ENCODE measurements at regions not wholly inside any gene's neighbourhood (a gene's known extent, or its start where the extent isn't known, plus 50 kb on each side); places are given as distances from the start of the nearest gene placed in this dataset.
"Not testable (repeated sequence)": the region's sequence is repeated elsewhere in the genome, so short reads cannot be mapped to it uniquely, and the experiment has no call there.

DNA sequence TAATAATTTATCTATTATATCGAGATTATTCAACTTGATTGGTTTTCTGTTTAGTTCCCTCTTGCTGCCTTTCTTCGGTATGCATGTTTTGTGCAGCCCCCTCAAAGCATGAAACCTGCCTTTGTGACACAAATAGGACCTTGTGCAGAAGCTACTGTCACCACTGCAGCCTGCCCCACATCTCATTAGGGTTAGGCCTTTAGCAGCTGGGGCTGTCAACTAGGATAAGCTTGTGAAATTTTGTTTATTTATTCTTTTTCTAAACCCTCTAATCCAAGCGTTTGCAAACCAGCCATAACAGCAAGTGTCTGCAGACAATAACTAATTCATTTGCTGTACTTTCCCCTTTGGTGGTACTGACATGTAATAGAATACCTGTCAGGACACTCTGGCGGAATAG, 258.9 kb downstream of the RCHY1 start:
- TF ChIP-seq, protein P1, sequence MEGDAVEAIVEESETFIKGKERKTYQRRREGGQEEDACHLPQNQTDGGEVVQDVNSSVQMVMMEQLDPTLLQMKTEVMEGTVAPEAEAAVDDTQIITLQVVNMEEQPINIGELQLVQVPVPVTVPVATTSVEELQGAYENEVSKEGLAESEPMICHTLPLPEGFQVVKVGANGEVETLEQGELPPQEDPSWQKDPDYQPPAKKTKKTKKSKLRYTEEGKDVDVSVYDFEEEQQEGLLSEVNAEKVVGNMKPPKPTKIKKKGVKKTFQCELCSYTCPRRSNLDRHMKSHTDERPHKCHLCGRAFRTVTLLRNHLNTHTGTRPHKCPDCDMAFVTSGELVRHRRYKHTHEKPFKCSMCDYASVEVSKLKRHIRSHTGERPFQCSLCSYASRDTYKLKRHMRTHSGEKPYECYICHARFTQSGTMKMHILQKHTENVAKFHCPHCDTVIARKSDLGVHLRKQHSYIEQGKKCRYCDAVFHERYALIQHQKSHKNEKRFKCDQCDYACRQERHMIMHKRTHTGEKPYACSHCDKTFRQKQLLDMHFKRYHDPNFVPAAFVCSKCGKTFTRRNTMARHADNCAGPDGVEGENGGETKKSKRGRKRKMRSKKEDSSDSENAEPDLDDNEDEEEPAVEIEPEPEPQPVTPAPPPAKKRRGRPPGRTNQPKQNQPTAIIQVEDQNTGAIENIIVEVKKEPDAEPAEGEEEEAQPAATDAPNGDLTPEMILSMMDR (IDR thresholded peaks at IDR 0.05 in 8 of 11, conservative IDR thresholded peaks at IDR 0.05 in 3 of 11), result no peak
- TF ChIP-seq POLR2AphosphoS5 (IDR thresholded peaks at IDR 0.05) (no peak), POLR2A (IDR thresholded peaks at IDR 0.05) (no peak)
- H3K4me1 ChIP-seq, result peaks cover 0 to 6% (median 0%) of the 10 kb centered on the region in 6 donors
- H3K9me3 ChIP-seq, result peaks cover 0 to 5% (median 0%) of the 10 kb centered on the region in 8 donors
- intact Hi-C loops (cut with DNase I; ENCODE audit: low total_unique reads), result no loop called here
- H3K27me3 ChIP-seq (replicated peaks in 1 of 7), result peaks cover 0 to 6% (median 0%) of the 10 kb centered on the region in 7 donors
- H3K4me3 ChIP-seq, result no peak overlapping the region
- no peak overlapping the region for H3K27ac ChIP-seq
- DNase-seq, result no peak
- 77 to 84% (median 80%) methylated on average over 4 of the region's 4 CpGs for WGBS, 5 donors
- no peaks in the 10 kb centered on the region for H3K36me3 ChIP-seq

- no peak overlapping the region for H3K4me3 ChIP-seq
- peaks cover 0 to 6% (median 0%) of the 10 kb centered on the region in 6 donors for H3K4me1 ChIP-seq
- H3K27me3 ChIP-seq (replicated peaks in 1 of 7), result peaks cover 0 to 6% (median 0%) of the 10 kb centered on the region in 7 donors
- DNase-seq, result no peak
- TF ChIP-seq POLR2A (IDR thresholded peaks at IDR 0.05), result no peak
- no peak for TF ChIP-seq POLR2AphosphoS5 (IDR thresholded peaks at IDR 0.05)
- TF ChIP-seq, protein P1 (IDR thresholded peaks at IDR 0.05 in 8 of 11, conservative IDR thresholded peaks at IDR 0.05 in 3 of 11), result no peak
- peaks cover 0 to 5% (median 0%) of the 10 kb centered on the region in 8 donors for H3K9me3 ChIP-seq
- H3K36me3 ChIP-seq, result no peaks in the 10 kb centered on the region
- intact Hi-C loops (cut with DNase I; ENCODE audit: low total_unique reads), result no loop called here
- no peak overlapping the region for H3K27ac ChIP-seq
- WGBS, 5 donors, result 81 to 90% (median 86%) methylated on average over 6 of the region's 6 CpGs
Measured at GRCh38 chr4:75254745-75255144, 259.5 kb downstream of the RCHY1 start.

DNA sequence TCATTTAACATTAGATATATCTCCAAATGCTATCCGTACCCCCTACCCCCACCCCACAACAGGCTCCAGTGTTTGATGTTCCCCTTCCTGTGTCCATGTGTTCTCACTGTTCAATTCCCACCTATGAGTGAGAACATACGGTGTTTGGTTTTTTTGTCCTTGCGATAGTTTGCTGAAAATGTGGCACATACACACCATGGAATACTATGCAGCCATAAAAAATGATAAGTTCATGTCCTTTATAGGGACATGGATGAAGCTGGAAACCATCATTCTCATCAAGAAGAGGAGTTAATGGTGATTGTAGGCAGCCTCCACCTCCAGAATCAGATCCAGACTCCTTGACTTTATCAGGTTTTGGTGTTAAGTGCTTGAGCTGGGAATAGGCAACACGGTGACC, 261.1 kb downstream of the RCHY1 start:
- H3K4me3 ChIP-seq; H3K36me3 ChIP-seq; intact Hi-C loops (cut with DNase I; ENCODE audit: low total_unique reads); H3K9me3 ChIP-seq; H3K4me1 ChIP-seq; H3K27me3 ChIP-seq (replicated peaks in 1 of 7); DNase-seq; H3K27ac ChIP-seq: not testable (repeated sequence)
- 67 to 72% (median 71%) methylated on average over 4 of the region's 4 CpGs for WGBS, 5 donors

DNA sequence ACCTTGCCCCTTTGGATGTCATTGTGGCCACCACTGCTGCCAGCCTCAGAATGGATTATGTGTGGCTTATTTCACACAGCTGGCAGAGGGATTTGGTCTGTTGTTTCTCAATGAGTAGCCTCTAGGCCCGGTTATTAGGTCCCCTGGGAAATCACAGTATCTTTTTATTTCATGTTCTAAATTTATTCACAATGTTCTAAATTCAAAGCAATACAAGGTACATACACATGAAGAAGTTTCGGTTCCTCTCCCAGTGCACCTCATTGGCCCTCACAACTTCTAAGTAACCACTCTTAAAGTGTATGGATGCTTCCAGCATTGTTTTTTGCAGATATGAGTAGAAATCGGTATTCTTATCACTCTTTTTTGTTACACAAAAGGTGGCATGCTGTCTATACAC, 262.7 kb downstream of the RCHY1 start:
- Histone ChIP-seq H3K4me3 (no peak overlapping the region), H3K27me3 (replicated peaks in 1 of 7) (no peaks in the 10 kb centered on the region), H3K9me3 (peaks cover 0 to 5% (median 0%) of the 10 kb centered on the region in 8 donors), H3K4me1 (peaks cover 0 to 6% (median 0%) of the 10 kb centered on the region in 6 donors), H3K27ac (no peak overlapping the region), H3K36me3 (no peaks in the 10 kb centered on the region)
- 58 to 79% (median 73%) methylated on average over 3 of the region's 3 CpGs for WGBS, 5 donors
- intact Hi-C loops (cut with DNase I; ENCODE audit: low total_unique reads), result no loop called here
- TF ChIP-seq POLR2A (IDR thresholded peaks at IDR 0.05) (no peak), POLR2AphosphoS5 (IDR thresholded peaks at IDR 0.05) (no peak)
- TF ChIP-seq, protein P1 (IDR thresholded peaks at IDR 0.05 in 8 of 11, conservative IDR thresholded peaks at IDR 0.05 in 3 of 11), result no peak
- no peak for DNase-seq

DNA sequence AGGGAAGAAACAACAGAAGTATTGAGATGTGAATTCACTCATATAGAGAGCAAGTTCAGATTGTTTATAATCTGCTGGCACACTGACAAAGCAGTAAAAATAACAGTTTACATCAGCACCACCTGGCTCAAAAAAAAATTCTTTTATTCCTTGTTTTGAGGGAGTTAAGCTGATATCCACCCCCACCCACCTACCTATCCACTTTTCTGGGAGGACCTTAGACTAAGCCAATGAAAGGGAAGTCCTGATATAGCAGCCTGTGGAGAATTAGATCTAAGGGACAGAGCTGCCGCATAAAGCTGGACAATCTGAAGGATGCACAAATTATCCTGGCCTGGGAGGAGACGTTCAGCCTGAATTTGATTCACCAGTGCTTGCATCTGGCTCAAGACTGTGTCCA, 264.5 kb downstream of the RCHY1 start:
- no peak overlapping the region for H3K27ac ChIP-seq
- peaks cover 0 to 5% (median 0%) of the 10 kb centered on the region in 8 donors for H3K9me3 ChIP-seq
- H3K4me1 ChIP-seq, result peaks cover 0 to 6% (median 0%) of the 10 kb centered on the region in 6 donors
- no peaks in the 10 kb centered on the region for H3K36me3 ChIP-seq
- intact Hi-C loops (cut with DNase I; ENCODE audit: low total_unique reads), result no loop called here
- no peak overlapping the region for H3K4me3 ChIP-seq
- no peaks in the 10 kb centered on the region for H3K27me3 ChIP-seq (replicated peaks in 1 of 7)
- WGBS, 5 donors, result 81 to 87% (median 82%) methylated on average over 2 of the region's 2 CpGs
- TF ChIP-seq POLR2AphosphoS5 (IDR thresholded peaks at IDR 0.05) (no peak), POLR2A (IDR thresholded peaks at IDR 0.05) (no peak)
- TF ChIP-seq, protein P1 (IDR thresholded peaks at IDR 0.05 in 8 of 11, conservative IDR thresholded peaks at IDR 0.05 in 3 of 11), result no peak
- no peak for DNase-seq
